Fibroblast of lung (primary cell): ENCODE measurements at regions not wholly inside any gene's neighbourhood (a gene's known extent, or its start where the extent isn't known, plus 50 kb on each side); places are given as distances from the start of the nearest gene placed in this dataset.

Experiments used
- DNase-seq, 2 donors: peaks; one replicate each; pipeline versions ENCODE4 v3.0.0 to v3.0.0-alpha.2; 2010; ENCODE audit warnings: low read depth in 2 of 2
- H2AFZ ChIP-seq: 2 replicates; pipeline ENCODE4 v1.5.1; 2012; ENCODE audit warnings: low read length, control low read depth, inconsistent platforms
- H3K27ac ChIP-seq: 2 replicates; pipeline ENCODE4 v1.5.1; 2011; ENCODE audit warnings: low read length, control low read depth; ENCODE audit not compliant: insufficient read depth
- H3K27me3 ChIP-seq: 2 replicates; pipeline ENCODE4 v1.5.1; 2011; ENCODE audit warnings: mild to moderate bottlenecking, low read length; ENCODE audit not compliant: control insufficient read depth, insufficient read depth
- H3K36me3 ChIP-seq: 2 replicates; pipeline ENCODE4 v1.5.1; 2011; ENCODE audit warnings: low read length; ENCODE audit not compliant: control insufficient read depth, insufficient read depth
- H3K4me1 ChIP-seq: 2 replicates; pipeline ENCODE4 v1.5.1; 2011; ENCODE audit warnings: low read length; ENCODE audit not compliant: control insufficient read depth, insufficient read depth; ENCODE audit errors: extremely low read depth
- H3K4me2 ChIP-seq: 2 replicates; pipeline ENCODE4 v1.5.1; 2011; ENCODE audit warnings: low read length, control low read depth; ENCODE audit not compliant: insufficient read depth; ENCODE audit errors: extremely low read depth
- H3K4me3 ChIP-seq, 4 experiments: fragments of 200-600 bp in 1 of 4; sonication (generic) in 1 of 4; replicated peaks in 1 of 4; 2 replicates each; pipeline ENCODE4 v1.5.1; 2011 to 2016; ENCODE audit warnings: low read length in 4 of 4, low read depth in 3 of 4, mild to moderate bottlenecking in 3 of 4, control low read depth in 2 of 4, inconsistent platforms in 1 of 4, mixed read lengths in 1 of 4; ENCODE audit not compliant: insufficient read depth in 1 of 4; ENCODE audit errors: control extremely low read depth in 1 of 4
- H3K79me2 ChIP-seq: 2 replicates; pipeline ENCODE4 v1.5.1; 2012; ENCODE audit warnings: mild to moderate bottlenecking, low read length, inconsistent platforms; ENCODE audit not compliant: control insufficient read depth, insufficient read depth
- H3K9ac ChIP-seq: 2 replicates; pipeline ENCODE4 v1.5.1; 2011; ENCODE audit warnings: mild to moderate bottlenecking, low read length, control low read depth; ENCODE audit not compliant: insufficient read depth
- H3K9me3 ChIP-seq: 2 replicates; pipeline ENCODE4 v1.5.1; 2012; ENCODE audit warnings: low read depth, low read length; ENCODE audit not compliant: control insufficient read depth, insufficient read depth
- H4K20me1 ChIP-seq: 2 replicates; pipeline ENCODE4 v1.5.1; 2011; ENCODE audit warnings: low read length; ENCODE audit not compliant: control insufficient read depth, insufficient read depth; ENCODE audit errors: extremely low read depth
- EZH2 ChIP-seq: IDR thresholded peaks from 2 replicates; pipeline ENCODE4 v1.5.1; 2012; ENCODE audit warnings: low read length, control low read depth, mild to moderate bottlenecking; ENCODE audit errors: missing control alignments
- TF ChIP-seq, protein P1 (sequence below), 2 donors: IDR thresholded peaks in 1 of 2; conservative IDR thresholded peaks in 1 of 2; 1 replicate in 1 of 2; 2 replicates in 1 of 2; pipeline ENCODE4 v1.5.1; 2011 to 2012; ENCODE audit warnings: low read length in 2 of 2, control low read depth in 1 of 2, inconsistent platforms in 1 of 2, low read depth in 1 of 2, mild to moderate bottlenecking in 1 of 2

DNA sequence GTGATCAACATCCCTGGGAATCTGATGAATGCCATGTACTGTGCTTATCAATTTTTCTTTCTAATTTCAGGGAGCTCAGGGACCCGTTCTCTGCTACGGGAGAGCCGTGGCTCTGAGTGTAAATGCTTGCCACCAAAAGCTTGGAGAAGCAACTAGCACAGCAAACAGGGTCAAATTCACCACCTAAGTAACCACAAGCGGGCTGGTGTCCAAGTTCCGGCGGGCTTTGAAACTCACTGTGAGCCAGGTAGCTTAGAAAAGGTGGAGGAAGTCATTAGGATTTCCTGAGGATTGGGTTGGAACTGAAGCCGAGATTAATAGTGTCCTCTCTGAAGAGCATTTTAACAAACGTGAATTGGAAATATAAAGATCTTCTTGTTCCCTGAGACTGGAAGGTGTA, 87.2 kb downstream of the CLDN34 start:
- no peak overlapping the region for H3K4me3 ChIP-seq
- no peak for DNase-seq
- no peak overlapping the region for H3K9ac ChIP-seq
- H4K20me1 ChIP-seq: no peaks in the 10 kb centered on the region
- H3K27me3 ChIP-seq: no peaks in the 10 kb centered on the region
- TF ChIP-seq, protein P1, sequence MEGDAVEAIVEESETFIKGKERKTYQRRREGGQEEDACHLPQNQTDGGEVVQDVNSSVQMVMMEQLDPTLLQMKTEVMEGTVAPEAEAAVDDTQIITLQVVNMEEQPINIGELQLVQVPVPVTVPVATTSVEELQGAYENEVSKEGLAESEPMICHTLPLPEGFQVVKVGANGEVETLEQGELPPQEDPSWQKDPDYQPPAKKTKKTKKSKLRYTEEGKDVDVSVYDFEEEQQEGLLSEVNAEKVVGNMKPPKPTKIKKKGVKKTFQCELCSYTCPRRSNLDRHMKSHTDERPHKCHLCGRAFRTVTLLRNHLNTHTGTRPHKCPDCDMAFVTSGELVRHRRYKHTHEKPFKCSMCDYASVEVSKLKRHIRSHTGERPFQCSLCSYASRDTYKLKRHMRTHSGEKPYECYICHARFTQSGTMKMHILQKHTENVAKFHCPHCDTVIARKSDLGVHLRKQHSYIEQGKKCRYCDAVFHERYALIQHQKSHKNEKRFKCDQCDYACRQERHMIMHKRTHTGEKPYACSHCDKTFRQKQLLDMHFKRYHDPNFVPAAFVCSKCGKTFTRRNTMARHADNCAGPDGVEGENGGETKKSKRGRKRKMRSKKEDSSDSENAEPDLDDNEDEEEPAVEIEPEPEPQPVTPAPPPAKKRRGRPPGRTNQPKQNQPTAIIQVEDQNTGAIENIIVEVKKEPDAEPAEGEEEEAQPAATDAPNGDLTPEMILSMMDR (conservative IDR thresholded peaks at IDR 0.05 in 1 of 2, IDR thresholded peaks at IDR 0.05 in 1 of 2; ENCODE audit: low read depth in 1 of 2, low read length in 2 of 2): no peak
- no peak for TF ChIP-seq EZH2
- H3K4me1 ChIP-seq: no peaks in the 10 kb centered on the region
- H3K9me3 ChIP-seq: no peaks in the 10 kb centered on the region
- H2AFZ ChIP-seq: no peak overlapping the region
- no peaks in the 10 kb centered on the region for H3K36me3 ChIP-seq
- no peak overlapping the region for H3K27ac ChIP-seq
- no peak overlapping the region for H3K4me2 ChIP-seq
- no peaks in the 10 kb centered on the region for H3K79me2 ChIP-seq

DNA sequence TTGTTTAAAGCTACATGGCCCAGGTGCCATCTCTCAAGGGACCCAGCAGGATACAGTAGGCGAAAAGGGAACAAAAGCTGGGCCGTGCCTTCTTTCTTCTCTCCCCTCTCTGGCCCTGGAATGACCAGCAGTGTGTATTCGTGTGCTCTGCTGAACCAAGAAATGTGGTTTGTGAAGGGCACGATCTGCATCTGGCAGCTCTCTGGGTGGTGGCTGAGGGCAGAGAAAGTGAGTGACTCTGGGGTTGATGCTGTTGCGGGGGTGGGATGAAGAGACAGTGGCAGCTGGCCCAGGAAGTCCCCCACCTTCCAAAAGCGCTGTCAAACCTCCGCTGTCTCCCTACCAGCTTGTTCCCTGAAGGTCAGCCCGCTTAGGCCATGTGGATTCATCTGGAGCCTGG, 88.3 kb downstream of the CLDN34 start:
- H3K27me3 ChIP-seq: no peaks in the 10 kb centered on the region
- H3K4me1 ChIP-seq: no peaks in the 10 kb centered on the region
- no peaks in the 10 kb centered on the region for H4K20me1 ChIP-seq
- no peak overlapping the region for H3K4me2 ChIP-seq
- H3K9ac ChIP-seq: no peak overlapping the region
- H3K79me2 ChIP-seq: no peaks in the 10 kb centered on the region
- no peaks in the 10 kb centered on the region for H3K9me3 ChIP-seq
- no peak overlapping the region for H3K27ac ChIP-seq
- no peak for DNase-seq
- H2AFZ ChIP-seq: no peak overlapping the region
- H3K36me3 ChIP-seq: no peaks in the 10 kb centered on the region
- no peak for TF ChIP-seq EZH2
- TF ChIP-seq, protein P1 (conservative IDR thresholded peaks at IDR 0.05 in 1 of 2, IDR thresholded peaks at IDR 0.05 in 1 of 2; ENCODE audit: low read depth in 1 of 2, low read length in 2 of 2): no peak
- no peak overlapping the region for H3K4me3 ChIP-seq

DNA sequence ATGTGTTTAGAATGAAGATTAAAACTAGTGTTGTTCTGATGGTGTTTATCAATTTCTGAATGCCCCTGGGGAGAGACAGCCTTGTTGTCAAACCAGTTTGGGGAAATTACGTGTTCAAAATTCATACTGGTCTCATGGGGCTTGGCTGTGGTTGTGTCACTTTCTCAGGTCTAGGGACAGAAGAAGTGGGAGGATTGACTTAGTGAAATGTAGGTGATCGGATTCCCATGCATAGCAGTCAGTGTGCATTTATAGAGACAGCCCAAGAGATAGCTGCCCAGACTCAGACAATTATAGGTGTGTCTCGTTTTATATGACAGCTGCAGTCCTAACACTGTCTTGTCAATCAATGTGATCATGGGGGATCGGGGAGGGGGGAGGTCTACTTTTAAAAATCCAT, 94.4 kb upstream of the CLCN4 start:
- H2AFZ ChIP-seq: no peak overlapping the region
- H3K4me3 ChIP-seq: no peak overlapping the region
- no peak for TF ChIP-seq EZH2
- TF ChIP-seq, protein P1 (conservative IDR thresholded peaks at IDR 0.05 in 1 of 2, IDR thresholded peaks at IDR 0.05 in 1 of 2; ENCODE audit: low read depth in 1 of 2, low read length in 2 of 2): no peak

More for the DNA sequence above, 94.4 kb upstream of the CLCN4 start:
- no peaks in the 10 kb centered on the region for H3K36me3 ChIP-seq
- H3K9ac ChIP-seq: no peak overlapping the region
- H3K4me2 ChIP-seq: no peak overlapping the region
- no peaks in the 10 kb centered on the region for H3K79me2 ChIP-seq
- no peak overlapping the region for H3K27ac ChIP-seq
- no peaks in the 10 kb centered on the region for H3K27me3 ChIP-seq
- H3K9me3 ChIP-seq: no peaks in the 10 kb centered on the region
- DNase-seq: no peak
- no peaks in the 10 kb centered on the region for H3K4me1 ChIP-seq
- H4K20me1 ChIP-seq: no peaks in the 10 kb centered on the region
